IPS-11a (cell line): ENCODE measurements at regions not wholly inside any gene's neighbourhood (a gene's known extent, or its start where the extent isn't known, plus 50 kb on each side); places are given as distances from the start of the nearest gene placed in this dataset.

Experiments used
- H3K4me3 ChIP-seq: one replicate; pipeline ENCODE4 v1.5.1; 2013; ENCODE audit warnings: low read depth, low read length, control low read depth

DNA sequence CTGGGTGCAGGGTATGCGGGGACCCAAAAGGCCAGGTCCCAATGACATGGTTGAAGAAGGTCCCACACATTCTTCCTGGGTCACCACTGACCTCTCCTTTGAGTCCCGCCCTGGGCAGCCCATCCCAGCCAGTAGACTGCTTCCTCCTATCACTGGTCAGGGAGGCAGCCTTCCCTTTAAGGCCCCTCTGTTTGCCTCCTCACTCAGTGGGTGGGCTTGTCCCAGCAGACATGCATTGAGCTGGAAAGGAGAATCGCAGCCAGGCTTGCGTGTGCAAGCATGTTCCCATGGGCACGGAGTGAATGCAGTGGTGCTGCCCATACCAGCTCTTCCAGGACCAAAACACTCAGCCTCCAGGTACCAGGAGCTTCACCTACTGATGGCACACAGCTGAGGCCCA, 162.4 kb upstream of the SYT13 start:
- no peak overlapping the region for H3K4me3 ChIP-seq

DNA sequence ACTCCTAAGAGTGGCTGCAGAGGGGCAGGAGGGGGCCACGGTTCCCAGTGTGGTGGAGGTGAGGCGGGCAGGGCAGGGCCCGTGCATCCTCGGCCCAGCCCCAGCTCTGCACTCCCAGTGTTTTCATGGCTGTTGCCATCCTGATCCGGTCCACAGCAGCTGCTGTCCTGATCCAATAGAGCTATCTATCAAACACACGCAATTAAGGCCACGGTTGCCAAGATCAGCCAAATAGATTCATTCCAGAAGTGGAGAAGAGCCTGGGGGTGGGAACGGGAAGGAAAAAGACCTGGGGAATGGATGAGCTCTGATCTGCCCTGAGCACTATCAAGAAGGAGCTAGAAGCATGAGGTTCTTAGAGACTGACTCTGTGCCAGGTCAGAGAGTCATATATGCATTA, 160.9 kb upstream of the SYT13 start:
- no peak overlapping the region for H3K4me3 ChIP-seq

DNA sequence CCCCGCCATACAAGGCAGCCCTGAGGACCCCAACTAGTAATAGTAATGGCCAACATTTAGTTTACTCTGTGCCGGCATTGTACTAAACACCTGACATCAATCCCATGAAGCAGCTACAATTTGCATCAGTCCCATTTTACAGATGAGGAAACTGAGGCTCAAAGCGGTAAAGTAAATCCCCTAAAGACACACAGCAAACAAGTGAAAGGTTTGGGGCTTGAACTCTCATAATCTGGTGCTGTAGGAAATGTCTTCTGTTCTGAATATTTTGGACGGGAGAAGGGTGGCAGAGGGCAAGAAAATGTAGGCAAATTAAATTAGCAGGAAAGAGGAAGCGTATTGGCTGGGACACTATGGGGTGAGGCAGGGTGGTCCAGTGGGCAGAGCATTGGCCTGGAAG, 160.3 kb upstream of the SYT13 start:
- no peak overlapping the region for H3K4me3 ChIP-seq

DNA sequence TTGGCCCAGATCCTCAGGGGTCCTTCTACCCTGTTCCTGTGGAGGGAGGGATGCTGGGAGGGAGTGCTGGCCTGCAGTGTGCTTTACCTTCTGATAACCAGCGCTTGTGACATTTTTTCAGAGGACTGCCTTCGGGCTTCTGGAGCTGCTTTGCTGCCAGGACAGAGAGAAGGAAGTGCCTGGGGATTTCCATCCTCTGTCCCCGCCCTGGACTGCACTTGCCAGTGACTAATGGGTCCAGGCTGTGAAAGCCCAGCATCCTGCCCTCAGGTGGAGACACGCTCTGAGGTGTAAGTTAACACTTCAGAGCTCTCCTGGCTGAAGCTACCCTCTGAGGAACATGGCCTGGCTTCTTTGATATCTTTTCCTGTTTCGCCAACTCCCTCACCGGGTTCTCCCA, 158.7 kb upstream of the SYT13 start:
- H3K4me3 ChIP-seq, result no peak overlapping the region

DNA sequence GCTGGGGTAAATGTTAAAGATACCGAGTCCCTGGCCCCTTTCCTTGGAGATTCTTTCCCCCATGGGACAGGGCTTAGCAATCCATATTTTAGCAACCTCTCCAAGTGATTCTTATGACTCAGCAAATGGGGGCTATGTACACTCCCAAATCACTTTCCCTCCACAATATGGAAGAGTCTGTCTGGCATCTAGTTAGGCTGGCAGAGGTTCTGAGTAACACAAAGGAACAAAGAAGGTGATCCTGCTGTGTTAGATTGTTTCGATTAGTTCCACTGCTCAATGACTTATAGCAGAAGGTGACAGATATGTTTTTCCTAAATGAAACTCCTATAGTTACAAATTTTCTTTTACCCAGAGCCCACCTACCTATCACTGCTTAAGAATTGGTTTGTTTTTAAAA, 154.0 kb upstream of the SYT13 start:
- no peak overlapping the region for H3K4me3 ChIP-seq

DNA sequence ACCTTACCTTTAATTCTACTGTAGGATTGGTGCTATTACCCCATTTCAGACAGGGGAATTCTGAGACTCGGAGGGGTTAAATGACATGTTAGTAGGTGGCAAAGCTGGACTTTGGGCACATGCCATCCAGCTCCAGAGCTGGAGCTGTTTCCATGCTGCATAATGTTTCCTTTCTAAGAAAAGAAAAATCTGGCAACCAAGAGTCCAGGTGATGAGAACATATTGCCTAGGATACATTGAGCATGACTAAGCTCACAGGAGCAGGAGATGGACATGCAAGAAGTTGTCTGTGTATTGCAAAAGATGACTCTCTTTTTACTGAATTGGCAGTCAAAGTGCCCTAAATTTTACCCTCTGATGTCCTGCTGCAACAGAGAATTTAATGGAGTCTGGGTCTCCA, 150.8 kb upstream of the SYT13 start:
- no peak overlapping the region for H3K4me3 ChIP-seq

DNA sequence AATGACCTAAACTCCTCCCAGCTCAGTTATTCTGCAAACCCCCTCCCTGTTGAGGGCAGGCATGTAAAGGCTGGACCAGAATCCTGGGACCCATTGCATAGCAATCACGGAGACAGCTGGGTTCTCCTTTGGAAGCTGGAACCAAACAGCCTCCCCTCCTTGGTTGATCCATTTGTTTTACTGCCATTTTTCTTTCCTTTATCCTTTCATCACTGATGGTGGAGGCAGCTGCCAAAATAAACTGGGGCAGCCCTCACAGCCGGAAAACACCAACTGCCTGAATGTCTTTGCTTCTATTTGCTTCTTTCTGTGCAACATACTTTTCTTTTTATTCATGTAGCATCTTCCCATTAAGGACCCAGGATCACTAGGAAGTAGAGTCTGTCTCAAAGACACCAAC, 150.0 kb upstream of the SYT13 start:
- no peak overlapping the region for H3K4me3 ChIP-seq

DNA sequence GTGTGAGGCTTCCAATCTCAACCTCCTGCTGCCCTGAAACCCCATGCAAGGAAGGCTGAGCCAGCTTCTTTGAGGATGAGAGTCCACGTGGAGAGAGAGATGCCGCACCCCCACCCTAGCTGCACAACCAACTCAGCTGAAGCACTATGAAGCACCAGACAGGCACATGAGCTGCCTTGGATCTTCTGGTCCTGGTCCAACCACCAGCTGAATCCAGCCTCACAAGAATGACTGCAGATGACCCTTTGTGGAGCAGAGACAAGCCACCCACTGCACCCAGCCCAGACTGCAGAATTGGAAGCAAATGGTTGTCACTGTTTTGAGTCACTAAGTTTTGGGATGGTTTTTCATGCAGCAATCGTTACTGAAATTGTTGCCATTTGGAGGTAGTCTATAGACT, 149.6 kb upstream of the SYT13 start:
- no peak overlapping the region for H3K4me3 ChIP-seq

DNA sequence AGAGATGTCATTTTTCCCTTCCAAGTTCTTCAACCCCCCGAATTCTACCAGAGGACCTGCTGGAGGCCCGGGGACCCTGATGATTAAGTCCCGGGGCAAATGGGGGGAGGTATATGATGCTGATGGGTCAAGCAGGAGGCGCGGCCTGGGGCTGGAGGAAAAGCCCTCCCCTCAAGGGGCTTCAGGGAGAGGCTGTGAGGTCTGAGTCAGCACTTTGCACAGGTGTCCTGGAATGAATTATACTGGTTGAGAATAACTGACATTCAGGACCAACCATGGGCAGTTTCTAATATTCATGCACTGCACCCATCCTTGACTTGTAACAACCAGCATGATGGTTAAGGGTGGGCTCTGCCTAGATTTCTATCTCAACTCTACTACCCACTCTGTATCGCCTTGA, 146.8 kb upstream of the SYT13 start:
- H3K4me3 ChIP-seq, result no peak overlapping the region

DNA sequence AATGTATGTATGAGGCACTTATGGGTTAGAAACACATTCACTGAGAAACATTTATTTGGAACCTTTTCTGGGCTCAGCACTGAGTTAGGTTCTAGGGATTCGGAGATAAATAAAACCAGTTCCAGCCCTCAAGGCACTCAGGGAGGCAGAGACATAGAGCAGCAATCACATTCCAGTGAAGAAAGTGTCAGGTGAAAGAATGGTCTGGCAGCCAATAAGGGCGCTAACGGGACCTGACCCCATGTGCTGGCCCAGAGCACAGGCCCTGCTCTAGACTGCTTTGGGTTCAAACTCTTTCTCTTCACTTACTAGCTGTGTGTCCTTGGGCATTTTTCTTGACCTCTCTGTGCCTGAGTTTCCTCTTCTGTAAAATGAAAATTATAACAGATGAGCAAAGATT, 146.0 kb upstream of the SYT13 start:
- no peak overlapping the region for H3K4me3 ChIP-seq

DNA sequence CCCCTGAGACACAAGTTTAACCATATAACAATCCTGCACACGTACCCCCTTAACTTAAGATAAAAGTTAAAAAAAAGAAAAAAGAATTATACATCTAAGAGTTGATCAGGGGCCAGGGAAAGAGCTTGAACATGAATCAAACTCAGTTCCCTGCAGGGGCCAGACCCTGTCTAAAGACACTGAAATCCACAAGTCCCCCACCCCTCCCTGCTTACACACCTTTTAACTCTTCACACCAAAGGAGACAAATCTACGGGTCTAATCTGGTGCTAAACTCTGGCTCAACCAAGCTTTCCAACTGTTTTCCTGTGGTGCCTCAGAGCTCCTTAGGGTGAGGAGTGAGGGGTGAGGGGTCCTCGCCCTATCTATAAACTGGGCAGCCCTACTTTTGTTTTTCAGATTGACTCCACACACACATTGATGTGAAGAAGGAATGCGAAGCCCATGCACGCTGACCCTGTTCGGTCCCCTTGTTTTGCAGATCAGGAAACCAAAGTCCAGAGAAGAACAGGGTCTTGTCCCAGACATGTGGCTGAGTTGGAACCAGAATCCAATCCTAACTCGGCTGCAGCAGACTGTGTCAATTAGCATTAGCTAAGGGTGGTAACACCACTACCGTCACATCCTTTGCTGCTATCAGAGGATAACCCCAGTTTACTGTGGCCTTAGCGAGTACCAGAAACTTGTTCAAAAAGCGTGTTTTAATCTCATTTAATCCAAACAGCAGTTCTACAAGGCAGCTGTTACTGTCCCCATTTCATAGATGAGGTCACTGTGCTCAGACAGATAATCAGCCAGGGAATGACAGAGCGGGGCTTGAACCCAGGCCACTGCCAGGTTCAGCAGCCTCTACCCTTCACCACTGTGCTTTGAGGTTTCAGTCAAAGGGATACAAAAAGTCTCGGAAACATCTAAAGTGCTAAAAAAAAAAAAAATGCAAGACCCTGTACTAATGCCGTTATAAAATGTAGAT, 145.2 kb upstream of the SYT13 start:
- H3K4me3 ChIP-seq, result no peak overlapping the region

DNA sequence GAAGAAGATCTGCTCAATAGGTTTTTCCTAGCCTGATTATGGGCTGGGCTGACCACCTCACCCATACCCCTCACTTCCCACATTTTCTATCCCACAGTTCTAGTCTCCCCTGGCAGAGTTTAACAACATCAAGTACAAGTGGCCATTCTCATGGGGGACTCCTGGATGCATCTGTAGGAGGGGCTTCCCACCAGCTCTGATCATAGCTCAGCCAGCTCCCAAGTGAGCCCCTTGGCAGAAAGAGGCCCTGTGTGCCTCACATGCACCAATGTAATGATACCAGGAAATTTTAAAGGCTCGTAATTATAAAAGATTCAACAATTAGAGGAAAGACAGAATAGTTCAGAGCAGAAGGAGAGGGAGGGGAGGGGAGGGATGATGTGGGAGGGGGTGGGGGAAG, 144.2 kb upstream of the SYT13 start:
- H3K4me3 ChIP-seq, result no peak overlapping the region

DNA sequence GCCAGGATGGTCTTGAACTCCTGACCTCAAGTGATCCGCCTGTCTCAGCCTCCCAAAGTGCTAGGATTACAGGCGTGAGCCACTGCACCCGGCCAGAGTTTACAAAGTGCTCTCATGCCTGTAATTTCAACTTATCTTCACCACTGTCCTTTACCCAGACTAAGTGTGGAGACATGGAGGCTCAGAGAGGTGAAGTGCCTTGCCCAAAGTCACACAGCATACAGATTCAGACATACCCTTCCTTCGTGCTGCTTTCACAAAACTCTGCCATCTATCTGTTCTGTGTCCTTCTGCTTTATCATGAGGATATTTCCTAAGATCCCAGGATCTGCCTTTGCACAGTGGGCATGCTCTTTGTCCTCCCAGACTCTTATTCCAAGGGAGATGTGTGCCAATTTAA, 143.6 kb upstream of the SYT13 start:
- H3K4me3 ChIP-seq, result no peak overlapping the region

DNA sequence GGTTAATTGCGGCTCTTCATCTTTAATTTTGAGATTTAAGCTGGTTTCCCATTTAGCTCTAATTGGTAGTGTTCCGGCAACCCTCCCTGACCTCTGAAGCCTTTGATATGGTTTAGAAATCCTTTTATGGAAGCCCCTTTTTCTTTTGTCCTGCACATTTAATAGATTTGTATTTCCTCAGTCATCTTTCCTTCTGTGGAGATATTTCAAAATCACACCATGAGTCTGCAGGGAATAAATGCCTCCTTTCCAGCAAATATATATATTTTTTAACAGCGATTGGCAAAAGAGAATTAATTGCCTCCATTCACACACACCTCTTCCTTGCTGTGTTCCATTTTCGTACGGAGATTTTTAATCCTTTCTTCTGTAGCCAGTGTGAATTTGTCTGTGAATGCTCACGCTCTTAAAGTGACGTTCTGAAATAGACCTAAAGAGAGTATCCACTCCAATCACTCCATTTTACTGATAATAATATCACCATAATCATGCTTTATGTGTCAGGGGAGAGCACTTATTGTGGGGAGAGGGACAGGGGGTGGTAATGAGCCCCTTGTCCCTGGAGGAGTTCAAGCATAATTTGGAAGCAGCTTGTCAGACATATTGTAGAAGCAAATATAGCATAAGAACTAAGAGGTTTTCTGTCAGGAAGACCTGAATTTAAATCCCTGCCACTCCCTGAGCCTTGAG, 142.5 kb upstream of the SYT13 start:
- no peak overlapping the region for H3K4me3 ChIP-seq

DNA sequence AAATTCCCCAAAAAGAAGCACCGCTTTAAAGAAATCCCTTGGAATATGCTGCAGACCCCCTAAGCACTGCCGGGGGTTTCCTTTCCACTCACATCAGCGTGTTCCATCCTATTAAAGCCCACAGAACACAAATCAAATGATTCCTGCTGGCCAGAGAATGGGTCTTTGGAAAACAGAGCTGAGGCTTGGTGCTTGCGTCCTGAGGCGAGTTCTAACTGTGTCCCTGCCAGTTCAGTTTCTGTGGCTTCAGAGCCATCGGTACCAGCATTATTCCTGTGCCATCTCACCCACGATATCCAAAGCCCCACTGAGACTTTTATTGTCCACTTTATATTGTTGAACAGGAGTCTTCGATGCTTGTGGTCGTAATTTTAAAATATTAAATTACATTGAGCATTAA, 142.0 kb upstream of the SYT13 start:
- H3K4me3 ChIP-seq, result no peak overlapping the region

DNA sequence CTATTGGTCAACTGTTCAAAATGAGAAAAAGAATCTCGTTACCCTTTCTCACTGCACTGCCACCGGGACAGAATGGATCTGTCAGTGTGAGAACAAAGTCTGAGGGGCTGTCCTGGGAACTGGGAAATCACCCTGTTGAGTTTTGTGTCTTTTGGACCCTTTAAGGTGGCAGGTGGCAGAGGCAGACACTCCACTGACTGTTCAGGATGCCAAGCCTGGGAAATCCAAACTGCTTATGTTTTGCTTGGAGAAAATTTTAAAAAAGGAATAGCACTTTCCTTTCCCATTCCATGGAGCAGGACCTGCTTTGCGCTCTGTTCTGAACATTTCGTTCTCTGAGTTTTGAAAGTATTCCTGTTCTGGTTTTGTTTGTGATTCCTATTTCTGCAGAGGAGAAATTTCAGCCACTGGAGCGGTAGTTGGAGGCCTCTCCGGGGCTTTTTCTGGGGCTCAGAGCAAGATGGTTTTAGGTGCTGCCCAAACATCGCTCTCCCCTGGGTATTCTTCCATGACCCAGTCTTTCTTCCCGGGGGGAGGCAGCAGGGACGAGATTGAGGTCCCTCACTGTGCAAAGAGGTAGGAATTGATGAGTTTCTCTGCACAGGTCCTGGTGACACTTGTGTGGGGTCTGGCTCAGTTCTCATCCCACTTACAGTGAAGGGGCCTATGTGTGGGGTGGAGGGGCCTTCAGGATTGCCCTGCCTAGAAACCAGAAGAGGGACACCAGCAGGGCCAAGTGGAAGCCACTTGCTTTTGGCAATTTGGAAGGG, 138.5 kb upstream of the SYT13 start:
- H3K4me3 ChIP-seq, result no peak overlapping the region

DNA sequence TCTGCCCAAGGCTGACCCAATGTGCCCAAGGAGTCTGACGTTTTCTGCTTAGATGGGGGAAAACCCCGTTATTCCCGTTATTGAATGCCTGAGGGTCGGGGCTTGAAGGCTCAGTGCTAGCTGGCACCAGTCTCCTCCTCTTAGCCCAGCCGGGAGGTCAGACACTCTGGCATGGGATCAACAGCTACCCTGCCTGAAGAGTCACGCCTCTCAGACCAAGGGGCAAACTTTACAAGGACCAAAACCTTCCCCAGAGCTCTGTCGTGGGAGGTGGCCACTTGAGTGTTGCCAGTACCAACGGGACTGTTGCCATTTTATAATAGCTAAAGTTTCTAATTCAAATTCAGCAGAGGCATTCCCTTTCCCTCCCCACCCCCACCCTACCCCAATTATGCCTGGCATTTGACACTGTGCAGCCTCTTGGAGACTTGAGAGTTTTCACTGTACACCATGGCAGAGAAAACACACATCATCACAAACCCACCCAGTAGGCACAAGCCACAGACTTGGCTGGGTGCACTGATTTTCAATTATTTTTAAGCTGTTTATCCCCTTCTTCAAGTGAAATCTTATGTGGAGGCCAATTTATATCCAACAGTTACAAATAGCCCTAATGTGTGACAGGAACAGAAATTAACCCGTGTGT, 137.5 kb upstream of the SYT13 start:
- no peak overlapping the region for H3K4me3 ChIP-seq

DNA sequence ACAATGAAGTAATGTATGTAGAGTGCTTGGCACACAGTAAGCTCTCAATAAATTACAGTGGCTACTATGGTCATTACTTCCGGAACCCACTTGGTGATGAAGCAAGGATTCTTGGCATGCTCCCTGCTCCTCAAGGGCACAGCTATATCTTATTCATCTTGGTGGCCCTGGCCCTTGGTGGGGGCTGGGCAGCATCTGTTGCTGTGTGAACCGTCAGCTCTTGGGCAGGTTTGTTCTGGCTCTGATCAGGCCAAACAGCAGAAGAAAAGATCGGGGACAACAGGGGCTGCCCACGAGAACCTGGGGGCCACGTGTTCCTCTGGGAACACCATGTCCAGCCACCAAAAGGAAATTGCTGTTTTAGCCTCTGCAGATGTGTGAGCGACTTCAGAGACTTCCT, 136.9 kb upstream of the SYT13 start:
- H3K4me3 ChIP-seq, result no peak overlapping the region

DNA sequence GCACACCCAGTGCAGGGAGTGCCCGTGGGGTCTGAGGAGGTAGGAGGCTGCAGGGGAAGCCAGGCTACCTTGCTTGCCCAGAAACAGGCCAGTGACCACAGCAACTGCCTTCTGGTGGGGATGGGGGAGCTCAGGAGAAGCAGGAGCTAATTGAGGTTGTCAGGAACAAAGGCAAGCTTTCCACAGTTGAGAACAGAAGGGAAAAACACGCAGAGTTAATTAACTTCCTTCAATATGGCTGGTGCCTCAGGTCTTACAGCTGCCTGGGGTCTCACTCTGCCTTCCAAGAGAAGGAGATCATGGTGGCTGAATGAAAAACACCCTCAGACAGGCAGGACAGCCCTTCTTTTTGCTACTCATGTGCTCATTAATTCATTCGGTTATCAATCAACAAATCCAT, 127.9 kb upstream of the SYT13 start:
- H3K4me3 ChIP-seq, result no peak overlapping the region

DNA sequence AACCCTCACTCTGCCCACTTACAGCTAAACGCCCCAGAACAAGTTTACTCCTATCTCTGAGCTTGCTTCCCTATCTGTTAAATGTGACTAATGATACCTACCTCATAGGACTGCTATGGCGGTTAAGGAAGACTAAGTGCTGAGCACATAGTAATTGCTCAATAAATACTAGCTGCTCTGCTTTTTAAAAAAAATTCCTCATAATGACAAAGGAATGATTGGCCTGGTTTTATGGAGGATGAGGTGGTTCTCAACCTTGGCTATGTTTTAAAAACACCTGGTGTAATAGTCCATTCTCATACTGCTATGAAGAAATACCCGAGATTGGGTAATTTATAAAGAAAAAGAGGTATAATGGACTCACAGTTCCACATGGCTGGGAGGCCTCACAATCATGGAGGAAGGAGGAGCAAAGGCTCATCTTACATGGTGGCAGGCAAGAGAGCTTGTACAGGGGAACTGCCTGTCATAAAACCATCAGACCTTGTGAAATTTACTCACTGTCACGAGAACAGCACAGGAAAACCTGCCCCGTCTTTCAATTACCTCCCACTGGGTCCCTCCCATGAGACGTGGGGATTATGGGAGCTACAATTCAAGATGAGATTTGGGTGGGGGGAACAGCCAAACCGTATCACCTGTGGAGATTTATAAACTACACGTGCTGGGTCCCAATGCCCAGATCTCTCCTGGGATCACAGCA, 127.2 kb upstream of the SYT13 start:
- H3K4me3 ChIP-seq, result no peak overlapping the region

DNA sequence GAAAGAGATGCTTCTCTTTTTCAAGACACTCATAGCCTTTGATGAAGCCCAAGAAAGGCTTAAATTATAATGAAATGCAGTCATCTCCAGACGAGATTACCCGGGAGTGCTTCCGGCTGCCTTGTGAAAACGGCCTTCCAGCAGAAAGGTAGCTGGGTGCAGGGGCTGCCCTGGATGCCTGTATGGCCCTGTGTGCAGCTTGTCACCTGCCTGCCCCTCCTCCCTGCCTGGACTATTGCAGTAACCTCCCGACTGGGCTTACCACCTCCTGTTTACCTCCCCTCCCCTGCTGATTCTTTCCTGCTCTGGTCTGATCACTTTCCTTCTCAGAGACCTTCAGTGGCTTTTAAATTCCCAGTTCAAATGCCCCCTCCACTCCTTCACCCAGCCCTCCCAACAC, 126.4 kb upstream of the SYT13 start:
- H3K4me3 ChIP-seq, result no peak overlapping the region
